WTC11 (cell line): ENCODE measurements at regions not wholly inside any gene's neighbourhood (a gene's known extent, or its start where the extent isn't known, plus 50 kb on each side); places are given as distances from the start of the nearest gene placed in this dataset.

ENCODE experiments used
- ATAC-seq: fragments of 200-7000 bp; cut with Tn5 transposase; 2 replicates; pipeline ENCODE4 v1.10.0; 2021; ENCODE audit warnings: mild to moderate bottlenecking, moderate library complexity
- CTCF ChIA-PET: fragments of 300-600 bp; sonication (Branson Sonifier 250); formaldehyde crosslinking; loops from one replicate; lab custom pipeline; 2021; ENCODE audit warnings: antibody characterized with exemption; lab: Charles Lee
- POLR2A ChIA-PET: fragments of 350-600 bp; sonication (Branson Sonifier 250); formaldehyde crosslinking; loops from one replicate; lab custom pipeline; 2021; ENCODE audit warnings: antibody characterized with exemption; lab: Charles Lee
- DNase-seq: peaks from one replicate; pipeline ENCODE4 v3.0.0; 2021; ENCODE audit warnings: low spot score
- H3K27ac Mint-ChIP-seq: 2 replicates; pipeline ENCODE4 v1.8.0; 2021; ENCODE audit warnings: mixed read lengths
- H3K27me3 Mint-ChIP-seq: 2 replicates; pipeline ENCODE4 v1.8.0; 2021; ENCODE audit warnings: low read depth, mild to moderate bottlenecking, moderate library complexity, mixed read lengths
- H3K36me3 Mint-ChIP-seq: 2 replicates; pipeline ENCODE4 v1.8.0; 2021; ENCODE audit warnings: mixed read lengths
- H3K4me1 Mint-ChIP-seq: 2 replicates; pipeline ENCODE4 v1.8.0; 2022; ENCODE audit warnings: mixed read lengths
- H3K4me3 Mint-ChIP-seq: 2 replicates; pipeline ENCODE4 v1.8.0; 2021; ENCODE audit warnings: mild to moderate bottlenecking, moderate library complexity, mixed read lengths
- H3K9me3 Mint-ChIP-seq: 2 replicates; pipeline ENCODE4 v1.8.0; 2021; ENCODE audit warnings: mixed read lengths
- AFF4 ChIP-seq: sonication (generic); formaldehyde crosslinking; IDR thresholded peaks from 2 replicates; pipeline ENCODE4 v1.8.1; 2023; ENCODE audit warnings: mild to moderate bottlenecking, missing genetic modification reagents, borderline replicate concordance
- ATF2 ChIP-seq: sonication (generic); formaldehyde crosslinking; IDR thresholded peaks from 2 replicates; pipeline ENCODE4 v1.8.1; 2022; ENCODE audit warnings: low read depth, missing genetic modification reagents, borderline replicate concordance
- ATF6 ChIP-seq: sonication (generic); formaldehyde crosslinking; IDR thresholded peaks from 2 replicates; pipeline ENCODE4 v1.8.1; 2023; ENCODE audit warnings: mild to moderate bottlenecking, missing genetic modification reagents
- E2F5 ChIP-seq: sonication (generic); formaldehyde crosslinking; IDR thresholded peaks from 2 replicates; pipeline ENCODE4 v1.8.1; 2022; ENCODE audit warnings: mild to moderate bottlenecking, moderate library complexity, missing genetic modification reagents
- HMGA2 ChIP-seq: fragments of 250-450 bp; sonication (Bioruptor Pico); IDR thresholded peaks from 2 replicates; pipeline ENCODE4 v1.4.0; 2021; ENCODE audit warnings: mild to moderate bottlenecking, moderate library complexity
- JAZF1 ChIP-seq: fragments of 250-450 bp; sonication (Bioruptor Pico); IDR thresholded peaks from 2 replicates; pipeline ENCODE4 v1.9.0; 2021; ENCODE audit warnings: moderate library complexity, mild to moderate bottlenecking, inconsistent platforms
- NR1H2 ChIP-seq: sonication (generic); formaldehyde crosslinking; IDR thresholded peaks from 2 replicates; pipeline ENCODE4 v1.9.0; 2021; ENCODE audit warnings: mild to moderate bottlenecking, moderate library complexity, missing genetic modification reagents
- RELA ChIP-seq: sonication (generic); formaldehyde crosslinking; IDR thresholded peaks from 2 replicates; pipeline ENCODE4 v1.8.1; 2022; ENCODE audit warnings: missing genetic modification reagents, mild to moderate bottlenecking, borderline replicate concordance
- TCF7 ChIP-seq: sonication (generic); formaldehyde crosslinking; IDR thresholded peaks from 2 replicates; pipeline ENCODE4 v1.8.0; 2022; ENCODE audit warnings: mild to moderate bottlenecking, low read depth, missing genetic modification reagents, moderate library complexity
- USF2 ChIP-seq: sonication (generic); formaldehyde crosslinking; IDR thresholded peaks from 2 replicates; pipeline ENCODE4 v1.8.1; 2023; ENCODE audit warnings: mild to moderate bottlenecking, missing genetic modification reagents, moderate library complexity
- ZNF121 ChIP-seq: sonication (generic); formaldehyde crosslinking; IDR thresholded peaks from 2 replicates; pipeline ENCODE4 v1.8.0; 2023; ENCODE audit warnings: missing genetic modification reagents
- ZNF396 ChIP-seq: fragments of 250-450 bp; sonication (Bioruptor Pico); IDR thresholded peaks from 2 replicates; pipeline ENCODE4 v1.8.0; 2021; ENCODE audit warnings: mild to moderate bottlenecking, moderate library complexity, borderline replicate concordance
- ZNF512 ChIP-seq: sonication (generic); formaldehyde crosslinking; IDR thresholded peaks from 2 replicates; pipeline ENCODE4 v1.8.1; 2022; ENCODE audit warnings: missing genetic modification reagents, borderline replicate concordance
- ZNF671 ChIP-seq: fragments of 250-450 bp; sonication (Bioruptor Pico); IDR thresholded peaks from 2 replicates; pipeline ENCODE4 v1.8.0; 2021; ENCODE audit warnings: mild to moderate bottlenecking
- TF ChIP-seq, protein P1 (sequence below): sonication (generic); formaldehyde crosslinking; IDR thresholded peaks from 2 replicates; pipeline ENCODE4 v1.8.0; 2022; ENCODE audit warnings: missing genetic modification reagents
- TF ChIP-seq, protein P2 (sequence below): sonication (generic); formaldehyde crosslinking; IDR thresholded peaks from 2 replicates; pipeline ENCODE4 v1.8.0; 2022; ENCODE audit warnings: mild to moderate bottlenecking, missing genetic modification reagents
- TF ChIP-seq, protein P3 (sequence below): fragments of 250-450 bp; sonication (Bioruptor Pico); IDR thresholded peaks from 2 replicates; pipeline ENCODE4 v1.8.0; 2021; ENCODE audit warnings: mild to moderate bottlenecking

DNA sequence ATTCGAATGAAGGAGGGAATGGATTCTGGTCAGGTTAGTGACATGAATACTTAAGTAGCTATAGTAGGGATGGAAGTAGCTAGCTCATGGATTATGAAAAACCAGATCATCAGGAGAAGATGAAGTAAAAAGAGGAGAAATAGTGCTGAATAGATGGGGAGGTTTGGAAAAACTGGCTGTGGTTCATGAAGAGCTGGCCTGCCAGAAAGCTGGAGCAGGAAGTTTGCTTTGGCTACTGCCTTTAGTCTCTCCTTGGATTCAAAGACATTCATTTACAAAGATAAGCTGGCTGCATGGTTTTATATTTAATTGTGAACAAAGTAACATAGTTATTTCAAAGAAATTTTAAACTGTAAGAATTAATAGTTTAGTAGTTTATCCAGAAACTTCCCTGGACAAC, 567.0 kb downstream of the RIT2 start:
- no peak overlapping the region for H3K27ac Mint-ChIP-seq
- CTCF ChIA-PET: no interaction called here
- no peaks in the 10 kb centered on the region; the same call in 1 of the 2 replicates for H3K27me3 Mint-ChIP-seq
- POLR2A ChIA-PET: no interaction called here
- H3K4me1 Mint-ChIP-seq: peaks cover 36% of the 10 kb centered on the region
- H3K36me3 Mint-ChIP-seq: peaks cover 14% of the 10 kb centered on the region
- H3K9me3 Mint-ChIP-seq: peaks cover 15% of the 10 kb centered on the region
- H3K4me3 Mint-ChIP-seq: no peak overlapping the region
- no peak for DNase-seq
- no peak for ATAC-seq
- TF ChIP-seq JAZF1 (CRISPR knock-in tag) (no peak), HMGA2 (CRISPR knock-in tag) (no peak), TCF7 (CRISPR knock-in tag) (no peak), USF2 (CRISPR knock-in tag) (no peak), AFF4 (CRISPR knock-in tag) (no peak), RELA (CRISPR knock-in tag) (no peak), ZNF671 (no peak), ZNF121 (CRISPR knock-in tag) (no peak), ATF6 (CRISPR knock-in tag) (no peak), ATF2 (CRISPR knock-in tag) (no peak), NR1H2 (CRISPR knock-in tag) (no peak), ZNF396 (CRISPR knock-in tag) (no peak), ZNF512 (no peak), E2F5 (CRISPR knock-in tag) (no peak)
- TF ChIP-seq, protein P1, sequence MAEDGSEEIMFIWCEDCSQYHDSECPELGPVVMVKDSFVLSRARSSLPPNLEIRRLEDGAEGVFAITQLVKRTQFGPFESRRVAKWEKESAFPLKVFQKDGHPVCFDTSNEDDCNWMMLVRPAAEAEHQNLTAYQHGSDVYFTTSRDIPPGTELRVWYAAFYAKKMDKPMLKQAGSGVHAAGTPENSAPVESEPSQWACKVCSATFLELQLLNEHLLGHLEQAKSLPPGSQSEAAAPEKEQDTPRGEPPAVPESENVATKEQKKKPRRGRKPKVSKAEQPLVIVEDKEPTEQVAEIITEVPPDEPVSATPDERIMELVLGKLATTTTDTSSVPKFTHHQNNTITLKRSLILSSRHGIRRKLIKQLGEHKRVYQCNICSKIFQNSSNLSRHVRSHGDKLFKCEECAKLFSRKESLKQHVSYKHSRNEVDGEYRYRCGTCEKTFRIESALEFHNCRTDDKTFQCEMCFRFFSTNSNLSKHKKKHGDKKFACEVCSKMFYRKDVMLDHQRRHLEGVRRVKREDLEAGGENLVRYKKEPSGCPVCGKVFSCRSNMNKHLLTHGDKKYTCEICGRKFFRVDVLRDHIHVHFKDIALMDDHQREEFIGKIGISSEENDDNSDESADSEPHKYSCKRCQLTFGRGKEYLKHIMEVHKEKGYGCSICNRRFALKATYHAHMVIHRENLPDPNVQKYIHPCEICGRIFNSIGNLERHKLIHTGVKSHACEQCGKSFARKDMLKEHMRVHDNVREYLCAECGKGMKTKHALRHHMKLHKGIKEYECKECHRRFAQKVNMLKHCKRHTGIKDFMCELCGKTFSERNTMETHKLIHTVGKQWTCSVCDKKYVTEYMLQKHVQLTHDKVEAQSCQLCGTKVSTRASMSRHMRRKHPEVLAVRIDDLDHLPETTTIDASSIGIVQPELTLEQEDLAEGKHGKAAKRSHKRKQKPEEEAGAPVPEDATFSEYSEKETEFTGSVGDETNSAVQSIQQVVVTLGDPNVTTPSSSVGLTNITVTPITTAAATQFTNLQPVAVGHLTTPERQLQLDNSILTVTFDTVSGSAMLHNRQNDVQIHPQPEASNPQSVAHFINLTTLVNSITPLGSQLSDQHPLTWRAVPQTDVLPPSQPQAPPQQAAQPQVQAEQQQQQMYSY (CRISPR knock-in tag): no peak
- TF ChIP-seq, protein P2, sequence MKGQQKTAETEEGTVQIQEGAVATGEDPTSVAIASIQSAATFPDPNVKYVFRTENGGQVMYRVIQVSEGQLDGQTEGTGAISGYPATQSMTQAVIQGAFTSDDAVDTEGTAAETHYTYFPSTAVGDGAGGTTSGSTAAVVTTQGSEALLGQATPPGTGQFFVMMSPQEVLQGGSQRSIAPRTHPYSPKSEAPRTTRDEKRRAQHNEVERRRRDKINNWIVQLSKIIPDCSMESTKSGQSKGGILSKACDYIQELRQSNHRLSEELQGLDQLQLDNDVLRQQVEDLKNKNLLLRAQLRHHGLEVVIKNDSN (CRISPR knock-in tag): no peak
- TF ChIP-seq, protein P3, sequence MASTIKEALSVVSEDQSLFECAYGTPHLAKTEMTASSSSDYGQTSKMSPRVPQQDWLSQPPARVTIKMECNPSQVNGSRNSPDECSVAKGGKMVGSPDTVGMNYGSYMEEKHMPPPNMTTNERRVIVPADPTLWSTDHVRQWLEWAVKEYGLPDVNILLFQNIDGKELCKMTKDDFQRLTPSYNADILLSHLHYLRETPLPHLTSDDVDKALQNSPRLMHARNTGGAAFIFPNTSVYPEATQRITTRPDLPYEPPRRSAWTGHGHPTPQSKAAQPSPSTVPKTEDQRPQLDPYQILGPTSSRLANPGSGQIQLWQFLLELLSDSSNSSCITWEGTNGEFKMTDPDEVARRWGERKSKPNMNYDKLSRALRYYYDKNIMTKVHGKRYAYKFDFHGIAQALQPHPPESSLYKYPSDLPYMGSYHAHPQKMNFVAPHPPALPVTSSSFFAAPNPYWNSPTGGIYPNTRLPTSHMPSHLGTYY: no peak
